Endothelial cell (in vitro differentiated cells): ENCODE measurements at regions not wholly inside any gene's neighbourhood (a gene's known extent, or its start where the extent isn't known, plus 50 kb on each side); places are given as distances from the start of the nearest gene placed in this dataset.

Source experiments
- DNase-seq: peaks from one replicate; pipeline ENCODE4 v3.0.0; 2021; ENCODE audit warnings: low spot score
- H3K27ac Mint-ChIP-seq: one replicate; pipeline ENCODE4 v1.8.0; 2021; ENCODE audit warnings: mixed read lengths, inconsistent platforms; ENCODE audit not compliant: unreplicated experiment
- H3K27me3 Mint-ChIP-seq: one replicate; pipeline ENCODE4 v1.8.0; 2021; ENCODE audit warnings: mild to moderate bottlenecking, moderate library complexity, mixed read lengths, inconsistent platforms; ENCODE audit not compliant: unreplicated experiment
- H3K36me3 Mint-ChIP-seq: one replicate; pipeline ENCODE4 v1.8.0; 2021; ENCODE audit warnings: mild to moderate bottlenecking, low read depth, mixed read lengths, inconsistent platforms; ENCODE audit not compliant: unreplicated experiment
- H3K4me1 Mint-ChIP-seq: one replicate; pipeline ENCODE4 v1.8.0; 2021; ENCODE audit warnings: mild to moderate bottlenecking, mixed read lengths, inconsistent platforms; ENCODE audit not compliant: unreplicated experiment
- H3K4me3 Mint-ChIP-seq: one replicate; pipeline ENCODE4 v1.8.0; 2021; ENCODE audit warnings: mild to moderate bottlenecking, mixed read lengths, inconsistent platforms; ENCODE audit not compliant: unreplicated experiment
- H3K9me3 Mint-ChIP-seq: one replicate; pipeline ENCODE4 v1.8.0; 2021; ENCODE audit warnings: mixed read lengths, inconsistent platforms; ENCODE audit not compliant: unreplicated experiment
- TF ChIP-seq, protein P1 (sequence below): fragments of 200-600 bp; sonication (generic); IDR thresholded peaks from one replicate; pipeline ENCODE4 v1.5.0; 2021; ENCODE audit warnings: antibody characterized with exemption; ENCODE audit not compliant: unreplicated experiment

GRCh38 chr4:29153642-29154041 is 1566.5 kb upstream of the PCDH7 start:
- no peaks in the 10 kb centered on the region for H3K9me3 Mint-ChIP-seq
- peaks cover 22% of the 10 kb centered on the region for H3K4me1 Mint-ChIP-seq
- peak overlapping the region; percentile 90 for H3K27ac Mint-ChIP-seq
- peak; percentile 39 for DNase-seq
- TF ChIP-seq, protein P1, sequence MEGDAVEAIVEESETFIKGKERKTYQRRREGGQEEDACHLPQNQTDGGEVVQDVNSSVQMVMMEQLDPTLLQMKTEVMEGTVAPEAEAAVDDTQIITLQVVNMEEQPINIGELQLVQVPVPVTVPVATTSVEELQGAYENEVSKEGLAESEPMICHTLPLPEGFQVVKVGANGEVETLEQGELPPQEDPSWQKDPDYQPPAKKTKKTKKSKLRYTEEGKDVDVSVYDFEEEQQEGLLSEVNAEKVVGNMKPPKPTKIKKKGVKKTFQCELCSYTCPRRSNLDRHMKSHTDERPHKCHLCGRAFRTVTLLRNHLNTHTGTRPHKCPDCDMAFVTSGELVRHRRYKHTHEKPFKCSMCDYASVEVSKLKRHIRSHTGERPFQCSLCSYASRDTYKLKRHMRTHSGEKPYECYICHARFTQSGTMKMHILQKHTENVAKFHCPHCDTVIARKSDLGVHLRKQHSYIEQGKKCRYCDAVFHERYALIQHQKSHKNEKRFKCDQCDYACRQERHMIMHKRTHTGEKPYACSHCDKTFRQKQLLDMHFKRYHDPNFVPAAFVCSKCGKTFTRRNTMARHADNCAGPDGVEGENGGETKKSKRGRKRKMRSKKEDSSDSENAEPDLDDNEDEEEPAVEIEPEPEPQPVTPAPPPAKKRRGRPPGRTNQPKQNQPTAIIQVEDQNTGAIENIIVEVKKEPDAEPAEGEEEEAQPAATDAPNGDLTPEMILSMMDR = no peak
- no peak overlapping the region for H3K4me3 Mint-ChIP-seq
- no peaks in the 10 kb centered on the region for H3K36me3 Mint-ChIP-seq
- peaks cover 2% of the 10 kb centered on the region for H3K27me3 Mint-ChIP-seq

GRCh38 chr4:29175291-29175690 is 1544.9 kb upstream of the PCDH7 start:
- Mint-ChIP-seq H3K9me3 (no peaks in the 10 kb centered on the region), H3K27ac (no peak overlapping the region), H3K4me3 (no peak overlapping the region), H3K36me3 (no peaks in the 10 kb centered on the region), H3K4me1 (no peaks in the 10 kb centered on the region), H3K27me3 (peaks cover 2% of the 10 kb centered on the region)
- no peak for DNase-seq
- TF ChIP-seq, protein P1 = no peak

GRCh38 chr4:29199025-29199424 is 1521.1 kb upstream of the PCDH7 start:
- H3K36me3 Mint-ChIP-seq = no peaks in the 10 kb centered on the region
- DNase-seq = no peak
- no peak overlapping the region for H3K4me3 Mint-ChIP-seq
- TF ChIP-seq, protein P1 = no peak
- no peak overlapping the region for H3K27ac Mint-ChIP-seq
- H3K4me1 Mint-ChIP-seq = no peaks in the 10 kb centered on the region
- no peaks in the 10 kb centered on the region for H3K27me3 Mint-ChIP-seq
- no peaks in the 10 kb centered on the region for H3K9me3 Mint-ChIP-seq

DNA sequence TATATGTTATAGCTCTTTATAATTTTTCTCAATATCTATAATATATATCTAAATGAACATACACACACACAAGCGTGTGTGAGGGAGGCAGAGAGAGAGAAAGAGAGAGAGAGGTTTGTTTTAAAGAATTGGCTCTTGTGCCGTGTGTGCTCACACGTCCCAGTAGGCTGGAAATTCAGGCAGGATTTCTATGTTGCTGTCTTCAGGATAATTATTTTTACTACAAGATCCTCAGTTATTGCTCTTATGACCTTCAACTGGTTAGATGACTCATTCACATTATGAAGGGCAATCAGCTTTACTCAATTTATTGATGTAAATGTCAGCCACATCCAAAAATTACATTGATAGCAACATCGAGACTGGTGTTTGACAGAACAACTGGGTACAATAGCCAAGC is 1520.7 kb upstream of the PCDH7 start:
- Mint-ChIP-seq H3K4me1 (no peaks in the 10 kb centered on the region), H3K27me3 (no peaks in the 10 kb centered on the region), H3K4me3 (no peak overlapping the region), H3K27ac (no peak overlapping the region), H3K36me3 (no peaks in the 10 kb centered on the region), H3K9me3 (no peaks in the 10 kb centered on the region)
- TF ChIP-seq, protein P1 = no peak
- DNase-seq = no peak

- Mint-ChIP-seq H3K36me3 (no peaks in the 10 kb centered on the region), H3K4me3 (no peak overlapping the region), H3K9me3 (no peaks in the 10 kb centered on the region), H3K27me3 (no peaks in the 10 kb centered on the region), H3K27ac (no peak overlapping the region), H3K4me1 (no peaks in the 10 kb centered on the region)
- TF ChIP-seq, protein P1 = no peak
- no peak for DNase-seq
Observed at GRCh38 chr4:29213020-29213419, 1507.1 kb upstream of the PCDH7 start.
